T-cell (primary cell): ENCODE measurements at regions not wholly inside any gene's neighbourhood (a gene's known extent, or its start where the extent isn't known, plus 50 kb on each side); places are given as distances from the start of the nearest gene placed in this dataset.

Source experiments
- ATAC-seq, 4 experiments: fragments of 200-7000 bp in 3 of 4; fragments of 150-1000 bp in 1 of 4; cut with Tn5 transposase; replicated peaks in 1 of 4; 1 replicate in 3 of 4; 2 replicates in 1 of 4; pipeline ENCODE4 v1.10.0; 2021; ENCODE audit warnings: moderate library complexity in 3 of 4, mild to moderate bottlenecking in 2 of 4, moderate number of reproducible peaks in 1 of 4
- CTCF ChIA-PET, 2 donors: fragments of 300-600 bp; sonication (Branson Sonifier 250); formaldehyde crosslinking; loops; one replicate each; lab custom pipeline; 2022; ENCODE audit warnings: antibody characterized with exemption in 2 of 2; lab: Charles Lee
- POLR2A ChIA-PET, 2 donors: fragments of 300-600 bp; sonication (Branson Sonifier 250); formaldehyde crosslinking; loops; one replicate each; lab custom pipeline; 2022; ENCODE audit warnings: antibody characterized with exemption in 2 of 2; lab: Charles Lee
- DNase-seq, 35 experiments: peaks; one replicate each; pipeline versions ENCODE4 v3.0.0 to v3.0.0-alpha.2; 2013 to 2023
- H3K27ac ChIP-seq: one replicate; pipeline ENCODE4 v1.5.1; 2013; ENCODE audit warnings: low read length
- H3K27me3 ChIP-seq, 2 experiments: replicated peaks in 1 of 2; 1 replicate in 1 of 2; 2 replicates in 1 of 2; pipeline versions ENCODE4 v1.6.1 to v1.7.0; 2013; ENCODE audit warnings: low read length in 1 of 2, mixed read lengths in 1 of 2; ENCODE audit not compliant: control insufficient read depth in 2 of 2, insufficient read depth in 2 of 2; ENCODE audit errors: extremely low read depth in 1 of 2
- H3K36me3 ChIP-seq, 2 donors: 1 replicate in 1 of 2; 2 replicates in 1 of 2; pipeline versions ENCODE4 v1.6.1 to v1.7.0; 2013; ENCODE audit warnings: low read length in 1 of 2; ENCODE audit not compliant: control insufficient read depth in 2 of 2, insufficient read depth in 1 of 2; ENCODE audit errors: extremely low read depth in 1 of 2
- H3K4me1 ChIP-seq, 2 experiments: 1 replicate in 1 of 2; 2 replicates in 1 of 2; pipeline versions ENCODE4 v1.6.1 to v1.7.0; 2013; ENCODE audit warnings: low read length in 2 of 2, mixed read lengths in 1 of 2; ENCODE audit not compliant: insufficient read depth in 2 of 2, control insufficient read depth in 1 of 2; ENCODE audit errors: extremely low read depth in 1 of 2
- H3K4me3 ChIP-seq, 2 donors: 1 replicate in 1 of 2; 2 replicates in 1 of 2; pipeline versions ENCODE4 v1.5.1 to v1.7.0; 2013; ENCODE audit warnings: mild to moderate bottlenecking in 2 of 2, low read length in 1 of 2, moderate library complexity in 1 of 2; ENCODE audit not compliant: control insufficient read depth in 1 of 2; ENCODE audit errors: extremely low read depth in 1 of 2
- H3K9me3 ChIP-seq: 2 replicates; pipeline ENCODE4 v1.7.0; 2013
- H3K27ac Mint-ChIP-seq, 2 donors: one replicate each; pipeline ENCODE4 v1.8.0; 2020 to 2021; ENCODE audit warnings: mild to moderate bottlenecking in 2 of 2, mixed read lengths in 2 of 2
- H3K27me3 Mint-ChIP-seq, 2 donors: one replicate each; pipeline ENCODE4 v1.8.0; 2021 to 2022; ENCODE audit warnings: mixed read lengths in 2 of 2
- H3K36me3 Mint-ChIP-seq: one replicate; pipeline ENCODE4 v1.8.0; 2021; ENCODE audit warnings: mixed read lengths
- H3K4me1 Mint-ChIP-seq, 3 donors: one replicate each; pipeline ENCODE4 v1.8.0; 2020 to 2022; ENCODE audit warnings: mixed read lengths in 3 of 3, mild to moderate bottlenecking in 1 of 3
- H3K4me3 Mint-ChIP-seq, 3 donors: one replicate each; pipeline ENCODE4 v1.8.0; 2020 to 2022; ENCODE audit warnings: mild to moderate bottlenecking in 3 of 3, mixed read lengths in 3 of 3, moderate library complexity in 3 of 3
- H3K9me3 Mint-ChIP-seq, 3 donors: one replicate each; pipeline ENCODE4 v1.8.0; 2020 to 2022; ENCODE audit warnings: mixed read lengths in 3 of 3
- WGBS: methylation state at CpG from one replicate; pipeline ENCODE4 v1.1.5; 2013; ENCODE audit warnings: missing lambda C conversion rate; ENCODE audit not compliant: insufficient coverage; 5-methylcytosine and 5-hydroxymethylcytosine counted together

- H3K9me3 ChIP-seq, result no peaks in the 10 kb centered on the region
- WGBS, result 48% methylated on average over 2 of the region's 4 CpGs
- DNase-seq, result no peak
- no peaks in the 10 kb centered on the region for H3K4me1 ChIP-seq
- H3K4me3 ChIP-seq, result no peak overlapping the region
- ATAC-seq, result no peak
- Mint-ChIP-seq H3K4me1 (no peaks in the 10 kb centered on the region), H3K36me3 (no peaks in the 10 kb centered on the region), H3K27ac (no peak overlapping the region), H3K9me3 (no peaks in the 10 kb centered on the region), H3K4me3 (no peak overlapping the region), H3K27me3 (peaks cover 0 to 3% of the 10 kb centered on the region in 2 donors)
- H3K27ac ChIP-seq, result no peak overlapping the region
- CTCF ChIA-PET, result interaction anchor here in 1 of 2 donors (0.5 kb wide), 1 partner anchor 1476 kb away, joined by 4 read pairs; no protein-coding TSS in a partner anchor
- no peaks in the 10 kb centered on the region for H3K36me3 ChIP-seq
- POLR2A ChIA-PET, result interaction anchor here in 1 of 2 donors (0.6 kb wide), 1 partner anchor 19 kb away, joined by 3 read pairs; no protein-coding TSS in a partner anchor
- H3K27me3 ChIP-seq, result no peaks in the 10 kb centered on the region
Observed at GRCh38 chr5:155532621-155533311, 519.2 kb downstream of the KIF4B start.

GRCh38 chr5:155540000-155540595 lies 526.5 kb downstream of the KIF4B start:
- peaks cover 0 to 3% of the 10 kb centered on the region in 2 donors for H3K27me3 Mint-ChIP-seq
- H3K4me1 Mint-ChIP-seq, result no peaks in the 10 kb centered on the region
- ATAC-seq (no peak), DNase-seq (no peak)
- ChIA-PET POLR2A (no interaction called here), CTCF (interaction anchor here in 1 of 2 donors (0.6 kb wide), 1 partner anchor 890 kb away, joined by 6 read pairs; no protein-coding TSS in a partner anchor)
- no peak overlapping the region for H3K27ac ChIP-seq
- no peak overlapping the region for H3K27ac Mint-ChIP-seq
- no peaks in the 10 kb centered on the region for H3K27me3 ChIP-seq
- no peak overlapping the region for H3K4me3 ChIP-seq
- no peaks in the 10 kb centered on the region for H3K36me3 ChIP-seq
- peaks cover 0 to 6% (median 0%) of the 10 kb centered on the region in 3 donors for H3K9me3 Mint-ChIP-seq
- no peaks in the 10 kb centered on the region for H3K9me3 ChIP-seq
- no peak overlapping the region for H3K4me3 Mint-ChIP-seq
- 15% methylated on average over 2 of the region's 2 CpGs for WGBS
- H3K4me1 ChIP-seq, result no peaks in the 10 kb centered on the region
- H3K36me3 Mint-ChIP-seq, result no peaks in the 10 kb centered on the region

GRCh38 chr5:155546075-155546474 lies 532.5 kb downstream of the KIF4B start:
- Mint-ChIP-seq H3K36me3 (no peaks in the 10 kb centered on the region), H3K4me1 (no peaks in the 10 kb centered on the region), H3K27me3 (no peaks in the 10 kb centered on the region), H3K4me3 (no peak overlapping the region), H3K9me3 (peaks cover 7 to 16% (median 14%) of the 10 kb centered on the region in 3 donors), H3K27ac (no peak overlapping the region)
- H3K4me1 ChIP-seq, result no peaks in the 10 kb centered on the region
- H3K27ac ChIP-seq, result no peak overlapping the region
- DNase-seq, result no peak
- no peaks in the 10 kb centered on the region for H3K9me3 ChIP-seq
- H3K4me3 ChIP-seq, result no peak overlapping the region
- ATAC-seq, result no peak
- H3K27me3 ChIP-seq, result no peaks in the 10 kb centered on the region
- ChIA-PET POLR2A (no interaction called here), CTCF (no interaction called here)
- no peaks in the 10 kb centered on the region for H3K36me3 ChIP-seq

GRCh38 chr5:155554500-155554899 lies 540.9 kb downstream of the KIF4B start:
- H3K4me1 Mint-ChIP-seq, result no peaks in the 10 kb centered on the region
- Histone ChIP-seq H3K36me3 (no peaks in the 10 kb centered on the region), H3K9me3 (peaks cover 2% of the 10 kb centered on the region), H3K4me1 (no peaks in the 10 kb centered on the region), H3K27ac (no peak overlapping the region), H3K4me3 (no peak overlapping the region), H3K27me3 (no peaks in the 10 kb centered on the region)
- no peak overlapping the region for H3K4me3 Mint-ChIP-seq
- ATAC-seq (no peak), DNase-seq (no peak)
- H3K27ac Mint-ChIP-seq, result no peak overlapping the region
- no peaks in the 10 kb centered on the region for H3K36me3 Mint-ChIP-seq
- peaks cover 3 to 18% (median 9%) of the 10 kb centered on the region in 3 donors for H3K9me3 Mint-ChIP-seq
- peaks cover 0 to 9% of the 10 kb centered on the region in 2 donors for H3K27me3 Mint-ChIP-seq
- CTCF ChIA-PET, result no interaction called here
- POLR2A ChIA-PET, result no interaction called here
- no CpG with 5 or more reads among the region's 3 CpGs for WGBS

- no peak overlapping the region for H3K27ac ChIP-seq
- Mint-ChIP-seq H3K4me1 (no peaks in the 10 kb centered on the region), H3K36me3 (no peaks in the 10 kb centered on the region), H3K9me3 (peaks cover 0 to 10% (median 0%) of the 10 kb centered on the region in 3 donors), H3K27ac (no peak overlapping the region), H3K27me3 (peaks cover 3 to 9% of the 10 kb centered on the region in 2 donors), H3K4me3 (no peak overlapping the region)
- peaks cover 2% of the 10 kb centered on the region for H3K9me3 ChIP-seq
- WGBS, result no CpG with 5 or more reads among the region's 1 CpG
- ATAC-seq (no peak), DNase-seq (no peak)
- CTCF ChIA-PET, result no interaction called here
- H3K36me3 ChIP-seq, result no peaks in the 10 kb centered on the region
- no peak overlapping the region for H3K4me3 ChIP-seq
- no peaks in the 10 kb centered on the region for H3K4me1 ChIP-seq
- POLR2A ChIA-PET, result no interaction called here
- H3K27me3 ChIP-seq, result no peaks in the 10 kb centered on the region
Observed at GRCh38 chr5:155556222-155556621, 542.7 kb downstream of the KIF4B start.

DNA sequence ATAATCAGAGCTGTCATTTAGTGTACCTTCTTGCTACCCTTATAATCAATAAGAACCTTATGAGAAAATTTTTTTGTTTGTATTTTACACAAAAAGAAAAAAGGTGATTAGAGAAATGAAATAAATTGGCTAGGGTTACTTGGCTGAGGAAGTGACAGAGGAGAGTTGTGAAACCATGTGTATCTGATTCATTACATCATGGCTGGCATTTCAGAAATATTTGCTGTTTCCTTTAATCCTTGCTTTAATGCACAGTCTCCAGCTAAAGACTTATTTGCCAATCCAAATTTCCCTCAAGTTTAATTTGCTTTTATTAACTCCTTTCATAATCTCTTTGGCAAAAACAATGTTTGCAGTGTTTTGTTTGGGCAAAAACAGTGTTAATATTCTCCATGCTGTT lies 543.1 kb downstream of the KIF4B start:
- Histone ChIP-seq H3K4me1 (no peaks in the 10 kb centered on the region), H3K4me3 (no peak overlapping the region), H3K27me3 (no peaks in the 10 kb centered on the region), H3K27ac (no peak overlapping the region), H3K36me3 (no peaks in the 10 kb centered on the region), H3K9me3 (peaks cover 2% of the 10 kb centered on the region)
- no peaks in the 10 kb centered on the region for H3K36me3 Mint-ChIP-seq
- ChIA-PET CTCF (no interaction called here), POLR2A (no interaction called here)
- peaks cover 0 to 10% (median 0%) of the 10 kb centered on the region in 3 donors for H3K9me3 Mint-ChIP-seq
- H3K27me3 Mint-ChIP-seq, result peaks cover 3 to 9% of the 10 kb centered on the region in 2 donors
- no peaks in the 10 kb centered on the region for H3K4me1 Mint-ChIP-seq
- no peak for DNase-seq
- no peak for ATAC-seq
- no peak overlapping the region for H3K27ac Mint-ChIP-seq
- H3K4me3 Mint-ChIP-seq, result no peak overlapping the region
